GM23338 (cell line): ENCODE measurements at regions not wholly inside any gene's neighbourhood (a gene's known extent, or its start where the extent isn't known, plus 50 kb on each side); places are given as distances from the start of the nearest gene placed in this dataset.

Experiments used
- ATAC-seq: fragments of 200-7000 bp; cut with Tn5 transposase; 3 replicates; pipeline ENCODE4 v1.9.1; 2020
- DNase-seq: peaks from one replicate; pipeline ENCODE4 v3.0.0-alpha.2; 2015; ENCODE audit warnings: low spot score
- H2AFZ ChIP-seq: fragments of 200-600 bp; sonication (generic); 2 replicates; pipeline ENCODE4 v1.8.0; 2016; ENCODE audit warnings: antibody characterized with exemption, mild to moderate bottlenecking, moderate library complexity
- H3F3A ChIP-seq: fragments of 200-600 bp; sonication (generic); replicated peaks from 2 replicates; pipeline ENCODE4 v1.8.0; 2017; ENCODE audit warnings: antibody characterized with exemption, mixed run types, low read depth
- H3K27ac ChIP-seq: fragments of 200-600 bp; sonication (generic); 2 replicates; pipeline ENCODE4 v1.6.1; 2016; ENCODE audit warnings: low read depth
- H3K27me3 ChIP-seq: fragments of 200-600 bp; sonication (generic); 2 replicates; pipeline ENCODE4 v1.8.0; 2016; ENCODE audit warnings: mild to moderate bottlenecking, mixed run types, moderate library complexity; ENCODE audit not compliant: insufficient read depth
- H3K36me3 ChIP-seq: fragments of 200-600 bp; sonication (generic); 2 replicates; pipeline ENCODE4 v1.8.0; 2016; ENCODE audit warnings: mild to moderate bottlenecking; ENCODE audit not compliant: insufficient read depth
- H3K4me1 ChIP-seq: fragments of 200-600 bp; sonication (generic); 2 replicates; pipeline ENCODE4 v1.8.0; 2016; ENCODE audit warnings: mild to moderate bottlenecking, moderate library complexity; ENCODE audit not compliant: insufficient read depth
- H3K4me2 ChIP-seq: fragments of 200-600 bp; sonication (generic); 2 replicates; pipeline ENCODE4 v1.7.1; 2017; ENCODE audit warnings: mixed run types
- H3K4me3 ChIP-seq: fragments of 200-600 bp; sonication (generic); 2 replicates; pipeline ENCODE4 v1.6.1; 2016; ENCODE audit warnings: mixed run types
- H3K79me2 ChIP-seq: fragments of 200-600 bp; sonication (generic); replicated peaks from 2 replicates; pipeline ENCODE4 v1.8.0; 2017; ENCODE audit warnings: mild to moderate bottlenecking; ENCODE audit not compliant: insufficient read depth
- H3K9me2 ChIP-seq: fragments of 200-600 bp; sonication (generic); 2 replicates; pipeline ENCODE4 v1.8.0; 2017; ENCODE audit not compliant: insufficient read depth
- H4K20me1 ChIP-seq: fragments of 200-600 bp; sonication (generic); replicated peaks from 2 replicates; pipeline ENCODE4 v1.8.0; 2017; ENCODE audit warnings: mild to moderate bottlenecking; ENCODE audit not compliant: insufficient read depth
- H3K27ac Mint-ChIP-seq: 2 replicates; pipeline ENCODE4 v1.8.0; 2020; ENCODE audit warnings: inconsistent platforms, mild to moderate bottlenecking, moderate library complexity, mixed read lengths
- H3K27me3 Mint-ChIP-seq: 3 replicates; pipeline ENCODE4 v1.8.0; 2022; ENCODE audit warnings: low read depth, mild to moderate bottlenecking, moderate library complexity, mixed read lengths, inconsistent platforms; ENCODE audit not compliant: insufficient read depth, poor library complexity
- H3K36me3 Mint-ChIP-seq: 3 replicates; pipeline ENCODE4 v1.8.0; 2021; ENCODE audit warnings: low read depth, mild to moderate bottlenecking, inconsistent platforms, moderate library complexity, mixed read lengths
- H3K4me1 Mint-ChIP-seq: 3 replicates; pipeline ENCODE4 v1.8.0; 2020; ENCODE audit warnings: mild to moderate bottlenecking, inconsistent platforms, mixed read lengths
- H3K4me3 Mint-ChIP-seq: 3 replicates; pipeline ENCODE4 v1.8.0; 2021; ENCODE audit warnings: moderate library complexity, mild to moderate bottlenecking, inconsistent platforms, mixed read lengths
- H3K9me3 Mint-ChIP-seq: 3 replicates; pipeline ENCODE4 v1.8.0; 2020; ENCODE audit warnings: moderate library complexity, mild to moderate bottlenecking, inconsistent platforms, mixed read lengths
- CTCF ChIP-seq, 2 experiments: fragments of 200-600 bp in 1 of 2; sonication (generic) in 1 of 2; conservative IDR thresholded peaks; 2 replicates each; pipeline versions ENCODE4 v1.5.1 to v1.6.1; 2016 to 2017; ENCODE audit warnings: antibody characterized with exemption in 2 of 2, low read depth in 2 of 2, mild to moderate bottlenecking in 2 of 2, moderate library complexity in 1 of 2
- ETS1 ChIP-seq: IDR thresholded peaks from 2 replicates; pipeline ENCODE4 v1.6.1; 2016; ENCODE audit warnings: antibody characterized with exemption
- EZH2 ChIP-seq: fragments of 200-600 bp; sonication (generic); IDR thresholded peaks from one replicate; pipeline ENCODE4 v1.8.0; 2017; ENCODE audit warnings: antibody characterized with exemption, mild to moderate bottlenecking, low read depth; ENCODE audit not compliant: unreplicated experiment
- NANOG ChIP-seq: IDR thresholded peaks from 2 replicates; pipeline ENCODE4 v1.6.1; 2016; ENCODE audit warnings: antibody characterized with exemption, borderline replicate concordance
- ZNF331 ChIP-seq: fragments of 250-450 bp; sonication (Bioruptor Pico); IDR thresholded peaks from 2 replicates; pipeline ENCODE4 v1.5.0; 2020; ENCODE audit warnings: low read depth, mild to moderate bottlenecking, moderate library complexity
- ZNF462 ChIP-seq: fragments of 250-450 bp; sonication (Bioruptor Pico); IDR thresholded peaks from 2 replicates; pipeline ENCODE4 v1.5.0; 2020; ENCODE audit warnings: mild to moderate bottlenecking, moderate library complexity

- H3F3A ChIP-seq: no peaks in the 10 kb centered on the region
- H3K27me3 ChIP-seq: no peaks in the 10 kb centered on the region
- no peaks in the 10 kb centered on the region for H3K36me3 Mint-ChIP-seq
- no peak overlapping the region for H3K27ac Mint-ChIP-seq
- TF ChIP-seq NANOG (no peak), ZNF462 (CRISPR knock-in tag) (no peak), CTCF (conservative IDR thresholded peaks at IDR 0.05; ENCODE audit: low read depth in 2 of 2) (no peak), EZH2 (no peak), ZNF331 (CRISPR knock-in tag) (no peak), ETS1 (no peak)
- DNase-seq: no peak
- 0 out of 3 replicates have a peak, but pooled peaks cover 4% of the 10 kb centered on the region for H3K4me1 Mint-ChIP-seq
- ATAC-seq: no peak; the same call in 2 of the 3 replicates
- no peak overlapping the region for H3K4me3 Mint-ChIP-seq
- no peak overlapping the region for H3K4me3 ChIP-seq
- no peaks in the 10 kb centered on the region for H3K36me3 ChIP-seq
- no peaks in the 10 kb centered on the region for H3K9me2 ChIP-seq
- no peaks in the 10 kb centered on the region for H3K4me1 ChIP-seq
- H3K9me3 Mint-ChIP-seq: no peaks in the 10 kb centered on the region
- H2AFZ ChIP-seq: no peak overlapping the region
- H4K20me1 ChIP-seq: no peaks in the 10 kb centered on the region
- H3K27me3 Mint-ChIP-seq: peaks cover 9% of the 10 kb centered on the region
- no peak overlapping the region for H3K4me2 ChIP-seq
- no peak overlapping the region for H3K27ac ChIP-seq
- no peaks in the 10 kb centered on the region for H3K79me2 ChIP-seq
Measured at GRCh38 chr2:129765678-129766351, 213.7 kb upstream of the RAB6C start.
